ENCODE measurements at regions not wholly inside any gene's neighbourhood (a gene's known extent, or its start where the extent isn't known, plus 50 kb on each side); places are given as distances from the start of the nearest gene placed in this dataset.

GRCh38 chr5:88939300-88939699 lies 56.3 kb upstream of the MEF2C start:
- DNase-seq (ENCODE audit: low read depth in 2 of 2), result no peak

DNA sequence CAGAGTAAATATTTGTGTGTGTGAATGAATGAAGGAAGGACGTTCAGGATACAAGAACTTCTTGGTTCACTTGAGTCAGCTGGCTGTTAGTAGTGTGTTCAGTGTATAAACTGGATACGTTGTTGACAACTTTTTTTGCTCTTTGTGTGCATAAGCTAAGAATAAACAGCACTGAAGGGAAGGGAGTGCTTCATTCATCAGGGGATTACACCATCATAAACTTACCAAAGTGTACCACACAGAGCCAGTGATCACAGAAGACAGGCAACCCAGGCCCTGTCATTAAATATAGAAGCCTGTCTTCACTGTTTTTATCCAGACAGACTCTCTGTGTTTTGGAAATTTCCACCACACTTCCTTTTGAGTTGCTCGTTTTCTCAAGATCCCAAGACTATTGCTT lies 55.5 kb upstream of the MEF2C start:
- no peak for DNase-seq (ENCODE audit: low read depth in 2 of 2)

DNA sequence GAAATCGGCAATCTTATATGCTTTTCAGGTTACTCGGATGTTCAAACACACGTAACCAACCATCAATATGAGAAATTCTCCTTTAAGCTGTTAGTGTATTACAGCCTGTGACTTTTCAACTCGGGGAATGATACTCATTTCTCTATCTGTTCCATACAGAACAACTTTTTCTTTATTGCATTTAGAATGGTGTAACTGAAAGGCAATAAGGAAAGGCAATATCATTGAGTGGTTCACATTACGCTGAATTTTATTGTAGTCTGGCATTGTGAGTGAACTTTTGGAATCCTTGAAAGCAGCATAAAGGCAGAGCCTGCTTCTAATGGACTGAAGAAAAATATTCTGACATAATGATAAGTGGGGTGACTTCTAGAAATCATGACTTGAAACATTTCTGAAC lies 54.4 kb upstream of the MEF2C start:
- no peak for DNase-seq (ENCODE audit: low read depth in 2 of 2)

GRCh38 chr5:88934439-88934838 lies 51.5 kb upstream of the MEF2C start:
- DNase-seq (ENCODE audit: low read depth in 2 of 2), result no peak

Data from lung microvascular endothelial cell (primary cell).